PC-9 (cell line): ENCODE measurements at regions not wholly inside any gene's neighbourhood (a gene's known extent, or its start where the extent isn't known, plus 50 kb on each side); places are given as distances from the start of the nearest gene placed in this dataset.

Experiments used
- BruUV-seq: library from RNA; stranded (reverse); fragments of 400-500 nt; replicated peaks from 2 replicates; lab custom pipeline; 2021; lab: Mats Ljungman, UMichigan
- CTCF ChIA-PET: fragments of 300-600 bp; sonication (Branson Sonifier 250); formaldehyde crosslinking; loops from one replicate; lab custom pipeline; 2022; ENCODE audit warnings: antibody characterized with exemption; lab: Charles Lee
- POLR2A ChIA-PET: fragments of 300-600 bp; sonication (Branson Sonifier 250); formaldehyde crosslinking; loops from one replicate; lab custom pipeline; 2022; ENCODE audit warnings: antibody characterized with exemption; ENCODE audit not compliant: unreplicated experiment; lab: Charles Lee
- DNase-seq, 2 experiments: peaks; one replicate each; pipeline versions ENCODE4 v3.0.0 to v3.0.0-alpha.2; 2015 to 2022; ENCODE audit warnings: mixed read lengths in 1 of 2
- H2AFZ ChIP-seq: fragments of 200-600 bp; sonication (generic); 2 replicates; pipeline ENCODE4 v1.8.1; 2017; ENCODE audit warnings: antibody characterized with exemption
- H3F3A ChIP-seq: fragments of 200-600 bp; sonication (generic); 2 replicates; pipeline ENCODE4 v1.8.1; 2017; ENCODE audit warnings: antibody characterized with exemption, mild to moderate bottlenecking, low read depth; ENCODE audit not compliant: insufficient read depth
- H3K27ac ChIP-seq: fragments of 200-600 bp; sonication (generic); 2 replicates; pipeline ENCODE4 v1.6.1; 2016; ENCODE audit warnings: mixed run types
- H3K27me3 ChIP-seq: fragments of 200-600 bp; sonication (generic); 2 replicates; pipeline ENCODE4 v1.6.1; 2016; ENCODE audit warnings: low read depth, mixed run types; ENCODE audit not compliant: insufficient read depth
- H3K36me3 ChIP-seq: fragments of 200-600 bp; sonication (generic); 2 replicates; pipeline ENCODE4 v1.6.1; 2016; ENCODE audit warnings: low read depth, mixed run types
- H3K4me1 ChIP-seq: fragments of 200-600 bp; sonication (generic); replicated peaks from 2 replicates; pipeline ENCODE4 v1.6.1; 2016; ENCODE audit warnings: mixed run types; ENCODE audit not compliant: insufficient read depth
- H3K4me2 ChIP-seq: fragments of 200-600 bp; sonication (generic); 2 replicates; pipeline ENCODE4 v1.6.1; 2017; ENCODE audit warnings: mixed run types
- H3K4me3 ChIP-seq: fragments of 200-600 bp; sonication (generic); 2 replicates; pipeline ENCODE4 v1.6.1; 2016; ENCODE audit warnings: mixed run types
- H3K79me2 ChIP-seq: fragments of 200-600 bp; sonication (generic); 2 replicates; pipeline ENCODE4 v1.6.1; 2017; ENCODE audit warnings: low read depth, mixed run types
- H3K9me2 ChIP-seq: fragments of 200-600 bp; sonication (generic); 2 replicates; pipeline ENCODE4 v1.8.1; 2017; ENCODE audit warnings: mild to moderate bottlenecking; ENCODE audit not compliant: insufficient read depth
- H3K9me3 ChIP-seq: fragments of 200-600 bp; sonication (generic); 2 replicates; pipeline ENCODE4 v1.8.1; 2016; ENCODE audit warnings: low read depth; ENCODE audit not compliant: insufficient read depth
- H4K20me1 ChIP-seq: fragments of 200-600 bp; sonication (generic); 2 replicates; pipeline ENCODE4 v1.8.1; 2017; ENCODE audit not compliant: insufficient read depth
- CTCF ChIP-seq: fragments of 200-600 bp; sonication (generic); conservative IDR thresholded peaks from 2 replicates; pipeline ENCODE4 v1.6.1; 2017; ENCODE audit warnings: mixed run types, antibody characterized with exemption, mild to moderate bottlenecking, moderate library complexity
- EZH2 ChIP-seq: fragments of 200-600 bp; sonication (generic); IDR thresholded peaks from 2 replicates; pipeline ENCODE4 v1.8.0; 2017; ENCODE audit warnings: antibody characterized with exemption, low read depth
- intact Hi-C: fragments of 100-400 bp; cut with micrococcal nuclease; formaldehyde crosslinking; loops from one replicate; pipeline ENCODE4 v1.10.0; 2022; ENCODE audit not compliant: unreplicated experiment

GRCh38 chr5:27396998-27397397, 358.6 kb upstream of the CDH9 start:
- Histone ChIP-seq H3K79me2 (no peaks in the 10 kb centered on the region), H2AFZ (no peak overlapping the region), H3K27ac (no peak overlapping the region), H3K27me3 (no peaks in the 10 kb centered on the region), H3F3A (no peaks in the 10 kb centered on the region), H3K9me2 (no peaks in the 10 kb centered on the region), H3K36me3 (no peaks in the 10 kb centered on the region), H3K9me3 (no peaks in the 10 kb centered on the region), H3K4me3 (no peak overlapping the region), H4K20me1 (no peaks in the 10 kb centered on the region), H3K4me2 (no peak overlapping the region), H3K4me1 (no peaks in the 10 kb centered on the region)
- CTCF ChIA-PET, result no interaction called here
- POLR2A ChIA-PET, result no interaction called here
- intact Hi-C loops, result no loop called here
- no TSS peak for BruUV-seq
- no peak for TF ChIP-seq EZH2
- no peak for TF ChIP-seq CTCF
- no peak for DNase-seq

GRCh38 chr5:27392716-27393115, 354.3 kb upstream of the CDH9 start:
- no peaks in the 10 kb centered on the region for H3K27me3 ChIP-seq
- ChIA-PET CTCF (no interaction called here), POLR2A (no interaction called here)
- no peaks in the 10 kb centered on the region for H3K9me2 ChIP-seq
- no peaks in the 10 kb centered on the region for H3K79me2 ChIP-seq
- H3K36me3 ChIP-seq, result no peaks in the 10 kb centered on the region
- no peak overlapping the region for H3K4me2 ChIP-seq
- TF ChIP-seq EZH2 (no peak), CTCF (no peak)
- no TSS peak for BruUV-seq
- H4K20me1 ChIP-seq, result no peaks in the 10 kb centered on the region
- intact Hi-C loops, result no loop called here
- DNase-seq, result no peak
- no peaks in the 10 kb centered on the region for H3K4me1 ChIP-seq
- H3K27ac ChIP-seq, result no peak overlapping the region
- H3K9me3 ChIP-seq, result no peaks in the 10 kb centered on the region
- H2AFZ ChIP-seq, result no peak overlapping the region
- H3K4me3 ChIP-seq, result no peak overlapping the region
- no peaks in the 10 kb centered on the region for H3F3A ChIP-seq

DNA sequence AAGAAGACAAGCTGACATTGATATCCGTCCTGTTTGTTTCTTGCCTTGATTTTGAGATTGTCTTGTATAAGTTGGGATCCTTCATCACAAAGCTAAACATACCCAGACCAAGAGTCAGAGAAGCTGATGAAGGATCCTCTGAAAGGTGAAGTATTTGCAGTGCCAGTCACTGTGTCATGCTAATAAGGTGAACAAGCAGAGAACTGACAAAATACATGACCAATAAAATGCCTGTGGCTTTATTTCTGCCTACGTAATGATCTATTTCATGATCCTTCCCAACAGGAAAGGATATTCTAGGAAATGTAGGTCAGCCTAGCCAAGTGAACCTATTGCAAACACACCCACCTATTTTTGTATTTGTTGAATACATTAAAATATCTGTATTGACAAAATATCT, 351.3 kb upstream of the CDH9 start:
- intact Hi-C loops, result no loop called here
- Histone ChIP-seq H4K20me1 (no peaks in the 10 kb centered on the region), H3K9me2 (no peaks in the 10 kb centered on the region), H3K4me3 (no peak overlapping the region), H3K4me2 (no peak overlapping the region), H2AFZ (no peak overlapping the region), H3F3A (no peaks in the 10 kb centered on the region), H3K27ac (no peak overlapping the region), H3K36me3 (no peaks in the 10 kb centered on the region), H3K79me2 (no peaks in the 10 kb centered on the region), H3K27me3 (no peaks in the 10 kb centered on the region), H3K9me3 (no peaks in the 10 kb centered on the region), H3K4me1 (no peaks in the 10 kb centered on the region)
- ChIA-PET CTCF (no interaction called here), POLR2A (no interaction called here)
- DNase-seq, result no peak
- TF ChIP-seq CTCF, result no peak
- BruUV-seq, result no TSS peak
